ENCODE measurements at regions not wholly inside any gene's neighbourhood (a gene's known extent, or its start where the extent isn't known, plus 50 kb on each side); places are given as distances from the start of the nearest gene placed in this dataset.

GRCh38 chr15:69748131-69748530 is 295.5 kb downstream of the RPLP1 start:
- no peak for ATAC-seq
- H3K36me3 Mint-ChIP-seq = peaks cover 6% of the 10 kb centered on the region
- no peak for TF ChIP-seq SMAD3 (CRISPR knock-in tag; IDR thresholded peaks at IDR 0.05; ENCODE audit: borderline replicate concordance)
- TF ChIP-seq IRF2 (CRISPR knock-in tag; IDR thresholded peaks at IDR 0.05; ENCODE audit: borderline replicate concordance, low read depth) = no peak
- TF ChIP-seq MYBL2 (CRISPR knock-in tag; IDR thresholded peaks at IDR 0.05) = no peak
- TF ChIP-seq NFATC4 (CRISPR knock-in tag; IDR thresholded peaks at IDR 0.05) = no peak
- no peak for TF ChIP-seq ZNF138 (CRISPR knock-in tag; conservative IDR thresholded peaks at IDR 0.05)
- no peak for TF ChIP-seq TEAD1 (CRISPR knock-in tag; IDR thresholded peaks at IDR 0.05)
- no peak for TF ChIP-seq ZNF219 (CRISPR knock-in tag; IDR thresholded peaks at IDR 0.05; ENCODE audit: borderline replicate concordance)
- no peak for TF ChIP-seq HMGXB4 (CRISPR knock-in tag; IDR thresholded peaks at IDR 0.05)
- TF ChIP-seq RELA (CRISPR knock-in tag; IDR thresholded peaks at IDR 0.05; ENCODE audit: borderline replicate concordance) = no peak
- TF ChIP-seq ZSCAN18 (CRISPR knock-in tag; IDR thresholded peaks at IDR 0.05) = no peak
- TF ChIP-seq GABPB1 (CRISPR knock-in tag; IDR thresholded peaks at IDR 0.05) = no peak
- TF ChIP-seq ZBTB43 (CRISPR knock-in tag; IDR thresholded peaks at IDR 0.05) = no peak
- no peak for TF ChIP-seq NR2C2 (CRISPR knock-in tag; IDR thresholded peaks at IDR 0.05)
- no peak overlapping the region for H3K27ac Mint-ChIP-seq
- DNase-seq (ENCODE audit: low spot score) = no peak
- peaks cover 12% of the 10 kb centered on the region for H3K9me3 Mint-ChIP-seq
- no peaks in the 10 kb centered on the region; the same call in 1 of the 2 replicates for H3K27me3 Mint-ChIP-seq (ENCODE audit: low read depth)
- ChIA-PET CTCF (interaction anchor here (1.0 to 1.4 kb wide), 3 partner anchors 15 to 270 kb away, joined by 3 to 5 read pairs (median 3); no protein-coding TSS in a partner anchor), POLR2A (no interaction called here)
- H3K4me1 Mint-ChIP-seq = peaks cover 13% of the 10 kb centered on the region
- H3K4me3 Mint-ChIP-seq = no peak overlapping the region

- no peaks in the 10 kb centered on the region; the same call in 1 of the 2 replicates for H3K27me3 Mint-ChIP-seq (ENCODE audit: low read depth)
- ATAC-seq = no peak
- H3K27ac Mint-ChIP-seq = no peak overlapping the region
- peaks cover 17% of the 10 kb centered on the region for H3K9me3 Mint-ChIP-seq
- H3K4me1 Mint-ChIP-seq = peaks cover 13% of the 10 kb centered on the region
- peaks cover 11% of the 10 kb centered on the region for H3K36me3 Mint-ChIP-seq
- DNase-seq (ENCODE audit: low spot score) = no peak
- TF ChIP-seq SP1 (CRISPR knock-in tag; conservative IDR thresholded peaks at IDR 0.05) = no peak
- no peak for TF ChIP-seq TEAD4 (CRISPR knock-in tag; IDR thresholded peaks at IDR 0.05)
- POLR2A ChIA-PET = no interaction called here
- no peak overlapping the region for H3K4me3 Mint-ChIP-seq
- CTCF ChIA-PET = interaction anchor here (1.2 kb wide), 1 partner anchor 14 kb away, joined by 5 read pairs; no protein-coding TSS in a partner anchor
Observed at GRCh38 chr15:69748576-69749185, 296.1 kb downstream of the RPLP1 start.

- H3K9me3 Mint-ChIP-seq = peaks cover 22% of the 10 kb centered on the region
- ChIA-PET CTCF (interaction anchor here (0.7 kb wide), 1 partner anchor 300 kb away, joined by 3 read pairs; no protein-coding TSS in a partner anchor), POLR2A (no interaction called here)
- H3K27me3 Mint-ChIP-seq (ENCODE audit: low read depth) = no peaks in the 10 kb centered on the region; the same call in 1 of the 2 replicates
- DNase-seq (ENCODE audit: low spot score) (no peak), ATAC-seq (no peak)
- peaks cover 13% of the 10 kb centered on the region for H3K4me1 Mint-ChIP-seq
- H3K36me3 Mint-ChIP-seq = peaks cover 12% of the 10 kb centered on the region
- H3K4me3 Mint-ChIP-seq = no peak overlapping the region
- H3K27ac Mint-ChIP-seq = no peak overlapping the region
- TF ChIP-seq MXD4 (CRISPR knock-in tag; IDR thresholded peaks at IDR 0.05; ENCODE audit: borderline replicate concordance) = no peak
Observed at GRCh38 chr15:69749274-69749673, 296.7 kb downstream of the RPLP1 start.

All from WTC11 (cell line).